Astrocyte (in vitro differentiated cells and primary cell): ENCODE measurements at regions not wholly inside any gene's neighbourhood (a gene's known extent, or its start where the extent isn't known, plus 50 kb on each side); places are given as distances from the start of the nearest gene placed in this dataset.

Source experiments
- EZH2 ChIP-seq: IDR thresholded peaks from 2 replicates; pipeline ENCODE4 v1.6.1; 2012; ENCODE audit warnings: mild to moderate bottlenecking, low read length, inconsistent platforms; ENCODE audit not compliant: insufficient read depth
- TF ChIP-seq, protein P1 (sequence below): IDR thresholded peaks from 2 replicates; pipeline ENCODE4 v1.5.1; 2011; ENCODE audit warnings: low read depth, mild to moderate bottlenecking, inconsistent platforms, low read length, moderate library complexity; ENCODE audit not compliant: insufficient read depth

DNA sequence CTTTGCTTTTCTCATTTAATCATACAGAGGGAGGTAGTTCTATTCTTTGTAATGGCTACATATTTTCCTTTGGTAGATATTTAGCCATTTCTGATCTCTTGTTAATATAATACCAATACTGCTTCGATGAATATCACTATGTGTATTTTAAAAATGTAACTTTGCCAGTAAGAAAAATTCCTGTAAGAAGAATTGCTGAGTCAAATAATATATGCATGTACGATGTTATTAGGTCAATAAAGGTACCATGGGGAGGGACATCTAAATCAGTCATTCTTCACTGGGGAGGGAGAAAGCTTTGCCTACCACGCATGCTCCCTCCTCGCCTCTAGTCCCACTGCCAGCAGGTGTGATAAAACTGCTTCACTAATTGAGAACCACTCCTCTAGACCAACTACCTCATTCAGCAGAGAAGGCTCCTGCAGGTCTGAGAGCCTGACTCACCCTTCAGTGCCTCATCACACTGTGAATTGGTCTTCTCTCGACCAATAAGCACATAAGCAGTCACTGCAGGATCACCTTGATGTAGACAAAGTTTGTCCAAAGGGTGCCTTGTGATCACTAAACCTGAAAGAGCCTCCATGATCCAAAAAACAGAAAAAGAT lies 56.1 kb upstream of the TBCA start:
- TF ChIP-seq, protein P1, sequence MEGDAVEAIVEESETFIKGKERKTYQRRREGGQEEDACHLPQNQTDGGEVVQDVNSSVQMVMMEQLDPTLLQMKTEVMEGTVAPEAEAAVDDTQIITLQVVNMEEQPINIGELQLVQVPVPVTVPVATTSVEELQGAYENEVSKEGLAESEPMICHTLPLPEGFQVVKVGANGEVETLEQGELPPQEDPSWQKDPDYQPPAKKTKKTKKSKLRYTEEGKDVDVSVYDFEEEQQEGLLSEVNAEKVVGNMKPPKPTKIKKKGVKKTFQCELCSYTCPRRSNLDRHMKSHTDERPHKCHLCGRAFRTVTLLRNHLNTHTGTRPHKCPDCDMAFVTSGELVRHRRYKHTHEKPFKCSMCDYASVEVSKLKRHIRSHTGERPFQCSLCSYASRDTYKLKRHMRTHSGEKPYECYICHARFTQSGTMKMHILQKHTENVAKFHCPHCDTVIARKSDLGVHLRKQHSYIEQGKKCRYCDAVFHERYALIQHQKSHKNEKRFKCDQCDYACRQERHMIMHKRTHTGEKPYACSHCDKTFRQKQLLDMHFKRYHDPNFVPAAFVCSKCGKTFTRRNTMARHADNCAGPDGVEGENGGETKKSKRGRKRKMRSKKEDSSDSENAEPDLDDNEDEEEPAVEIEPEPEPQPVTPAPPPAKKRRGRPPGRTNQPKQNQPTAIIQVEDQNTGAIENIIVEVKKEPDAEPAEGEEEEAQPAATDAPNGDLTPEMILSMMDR: no peak
- no peak for TF ChIP-seq EZH2
